ENCODE measurements at regions not wholly inside any gene's neighbourhood (a gene's known extent, or its start where the extent isn't known, plus 50 kb on each side); places are given as distances from the start of the nearest gene placed in this dataset.

DNA sequence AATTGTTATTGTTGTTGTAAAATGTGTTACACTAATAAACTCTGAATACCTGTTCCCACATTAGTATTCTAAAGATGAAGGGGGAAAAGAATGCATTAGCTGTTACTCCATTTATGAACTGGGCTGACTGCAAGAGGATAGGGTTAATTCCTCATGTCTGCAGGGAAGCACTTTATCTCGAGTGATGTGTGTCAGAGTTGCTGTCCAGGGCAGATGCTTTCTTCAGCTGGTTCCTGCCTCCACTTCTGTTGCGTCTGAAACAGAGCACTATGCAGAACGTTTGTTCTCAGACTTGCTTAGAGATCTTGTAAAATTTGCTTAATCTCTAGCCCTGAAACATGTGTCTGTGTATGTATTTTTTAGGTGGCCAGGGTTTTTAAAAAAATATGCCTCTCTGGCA lies 318.8 kb downstream of the SPRY2 start:
- TF ChIP-seq, protein P1, sequence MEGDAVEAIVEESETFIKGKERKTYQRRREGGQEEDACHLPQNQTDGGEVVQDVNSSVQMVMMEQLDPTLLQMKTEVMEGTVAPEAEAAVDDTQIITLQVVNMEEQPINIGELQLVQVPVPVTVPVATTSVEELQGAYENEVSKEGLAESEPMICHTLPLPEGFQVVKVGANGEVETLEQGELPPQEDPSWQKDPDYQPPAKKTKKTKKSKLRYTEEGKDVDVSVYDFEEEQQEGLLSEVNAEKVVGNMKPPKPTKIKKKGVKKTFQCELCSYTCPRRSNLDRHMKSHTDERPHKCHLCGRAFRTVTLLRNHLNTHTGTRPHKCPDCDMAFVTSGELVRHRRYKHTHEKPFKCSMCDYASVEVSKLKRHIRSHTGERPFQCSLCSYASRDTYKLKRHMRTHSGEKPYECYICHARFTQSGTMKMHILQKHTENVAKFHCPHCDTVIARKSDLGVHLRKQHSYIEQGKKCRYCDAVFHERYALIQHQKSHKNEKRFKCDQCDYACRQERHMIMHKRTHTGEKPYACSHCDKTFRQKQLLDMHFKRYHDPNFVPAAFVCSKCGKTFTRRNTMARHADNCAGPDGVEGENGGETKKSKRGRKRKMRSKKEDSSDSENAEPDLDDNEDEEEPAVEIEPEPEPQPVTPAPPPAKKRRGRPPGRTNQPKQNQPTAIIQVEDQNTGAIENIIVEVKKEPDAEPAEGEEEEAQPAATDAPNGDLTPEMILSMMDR (IDR thresholded peaks at IDR 0.05; ENCODE audit: low read depth, low read length), result no peak
- no peak overlapping the region for H3K4me3 ChIP-seq (ENCODE audit: low read depth, low read length)

DNA sequence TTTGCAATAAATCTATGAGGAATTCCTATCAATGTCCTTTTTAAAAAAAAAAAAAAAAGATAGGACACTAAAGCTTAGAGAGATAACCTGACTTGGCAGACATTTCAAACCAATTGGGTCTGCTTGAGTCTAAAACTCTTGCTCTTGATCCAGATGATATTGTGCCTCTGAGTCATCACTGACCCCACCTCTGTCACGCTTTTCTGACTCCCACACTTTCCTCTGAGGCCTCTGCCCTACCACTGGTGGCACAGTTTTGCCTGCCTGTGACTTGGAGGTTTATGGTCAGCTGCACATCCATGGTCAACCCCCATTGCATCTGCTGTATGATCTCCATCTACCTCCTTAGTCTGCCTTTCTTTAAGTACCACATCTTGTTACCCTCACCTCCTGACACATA lies 328.7 kb downstream of the SPRY2 start:
- H3K4me3 ChIP-seq (ENCODE audit: low read depth, low read length), result no peak overlapping the region
- TF ChIP-seq, protein P1 (IDR thresholded peaks at IDR 0.05; ENCODE audit: low read depth, low read length), result no peak

DNA sequence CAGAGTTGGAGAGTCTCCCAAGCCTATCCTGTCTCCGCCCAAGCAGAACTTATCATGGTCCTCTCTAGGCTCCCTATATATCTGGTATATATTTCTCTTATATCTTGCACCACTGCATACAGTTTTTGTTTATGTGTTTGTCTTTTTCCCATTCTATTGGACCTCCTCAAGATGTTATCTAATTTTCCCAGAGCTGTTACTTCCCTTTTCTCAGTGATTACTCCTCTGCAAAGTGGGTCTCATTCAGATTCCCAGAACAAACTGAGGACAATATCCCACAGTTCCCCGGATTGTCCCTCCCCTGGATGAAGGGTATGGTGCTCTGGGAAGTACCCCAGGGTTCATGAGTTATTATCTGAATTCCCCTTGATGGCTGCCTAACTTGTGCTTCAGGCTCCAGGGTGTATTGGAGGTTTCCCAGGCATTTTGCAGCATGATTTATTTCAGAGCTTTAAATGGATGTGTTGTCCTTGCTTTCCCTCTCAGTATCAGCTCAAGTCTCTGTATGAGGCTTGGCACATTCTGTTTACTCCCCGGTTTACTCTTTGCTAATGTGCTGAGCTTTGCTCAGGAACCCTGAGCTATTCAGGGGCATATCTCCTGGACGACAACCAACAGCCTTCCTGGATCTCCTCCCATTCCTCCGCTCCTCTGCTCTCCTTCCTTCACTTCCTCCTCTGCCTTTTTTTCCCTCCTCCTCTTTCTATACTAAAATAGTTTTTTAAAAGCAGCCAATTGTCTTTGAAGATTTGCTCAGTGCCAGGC lies 329.3 kb downstream of the SPRY2 start:
- H3K4me3 ChIP-seq (ENCODE audit: low read depth, low read length), result no peak overlapping the region
- TF ChIP-seq, protein P1 (IDR thresholded peaks at IDR 0.05; ENCODE audit: low read depth, low read length), result no peak

DNA sequence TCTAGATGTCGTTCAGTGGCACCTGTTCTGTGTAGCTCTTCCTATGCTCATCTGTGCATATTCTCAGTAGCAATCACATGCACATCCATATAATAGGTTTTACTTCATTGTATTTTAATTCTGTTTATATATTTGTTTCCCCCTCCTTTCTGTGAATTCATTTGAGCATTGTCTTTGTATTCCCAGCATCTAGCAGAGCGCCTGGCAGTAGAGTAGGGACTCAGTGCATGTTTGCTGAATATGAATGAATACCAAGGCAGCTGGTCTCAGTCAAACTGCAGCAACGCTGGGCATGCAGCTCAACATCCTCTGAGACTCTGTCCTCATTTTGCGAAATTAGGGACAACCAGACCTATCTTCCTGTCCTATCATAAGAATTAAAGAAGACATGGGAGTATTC lies 330.1 kb downstream of the SPRY2 start:
- TF ChIP-seq, protein P1 (IDR thresholded peaks at IDR 0.05; ENCODE audit: low read depth, low read length), result no peak
- H3K4me3 ChIP-seq (ENCODE audit: low read depth, low read length), result no peak overlapping the region

DNA sequence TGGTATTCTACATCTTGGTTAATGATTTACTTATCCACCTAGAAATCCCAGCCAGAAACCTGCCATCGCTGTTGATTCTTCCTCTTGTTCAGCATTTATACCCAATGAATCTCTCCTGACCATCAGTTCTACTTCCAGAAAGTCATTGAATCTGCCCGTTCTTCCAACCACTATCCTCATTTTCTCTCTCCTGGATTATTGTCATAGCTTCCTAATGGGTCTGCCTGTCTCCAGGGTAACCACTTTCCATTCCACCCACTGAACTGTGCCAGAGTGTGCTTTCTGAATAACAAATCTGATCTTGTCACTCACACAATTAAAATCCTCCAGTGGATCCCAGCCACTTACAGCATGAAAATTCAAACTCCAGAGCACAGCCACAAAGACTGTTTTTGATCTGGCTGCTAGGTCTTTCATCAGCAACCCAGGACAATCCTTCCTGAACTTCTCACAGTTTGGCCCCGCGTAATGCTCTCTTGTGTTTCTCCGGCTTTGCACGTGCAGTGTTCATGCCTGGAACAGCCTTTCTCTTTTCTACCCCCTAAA lies 330.6 kb downstream of the SPRY2 start:
- TF ChIP-seq, protein P1 (IDR thresholded peaks at IDR 0.05; ENCODE audit: low read depth, low read length), result no peak
- no peak overlapping the region for H3K4me3 ChIP-seq (ENCODE audit: low read depth, low read length)

DNA sequence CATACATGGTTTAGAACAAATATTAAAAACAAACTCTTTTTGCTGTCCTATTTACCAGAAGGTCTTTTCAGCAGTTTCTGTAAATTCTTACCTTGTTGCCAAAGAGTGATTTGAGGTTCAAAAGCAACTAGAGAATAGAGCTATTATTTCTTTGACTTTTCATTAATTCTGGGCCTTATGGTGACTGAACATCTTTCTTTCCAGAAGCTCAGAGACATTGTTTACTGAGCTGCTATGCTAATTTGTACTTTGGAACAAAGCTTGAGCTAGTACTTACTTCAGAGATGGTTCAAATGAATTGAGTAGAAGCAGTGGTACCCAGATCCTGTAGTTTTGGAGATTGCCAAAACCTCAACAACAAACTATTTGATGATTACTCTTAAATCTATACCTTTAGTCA lies 331.2 kb downstream of the SPRY2 start:
- no peak overlapping the region for H3K4me3 ChIP-seq (ENCODE audit: low read depth, low read length)
- TF ChIP-seq, protein P1 (IDR thresholded peaks at IDR 0.05; ENCODE audit: low read depth, low read length), result no peak

DNA sequence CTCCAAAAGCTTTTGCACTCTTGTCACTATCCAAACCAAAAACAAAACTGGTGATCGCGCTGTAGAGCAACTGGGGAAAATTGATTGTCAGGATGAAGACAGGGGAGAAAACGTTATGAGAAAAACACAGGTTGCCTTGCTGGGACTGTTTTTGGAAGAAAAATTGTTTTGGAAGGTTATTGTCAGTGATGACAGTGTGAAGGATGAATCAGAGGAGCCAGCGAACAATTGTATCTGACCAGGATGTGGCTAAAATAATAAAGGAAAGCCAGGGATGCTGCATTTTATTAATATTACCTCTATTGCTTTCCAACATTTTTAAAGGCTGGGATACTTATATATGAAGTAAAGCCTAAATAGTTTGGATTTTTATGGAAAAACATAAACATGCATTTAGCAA lies 334.0 kb downstream of the SPRY2 start:
- no peak overlapping the region for H3K4me3 ChIP-seq (ENCODE audit: low read depth, low read length)
- TF ChIP-seq, protein P1 (IDR thresholded peaks at IDR 0.05; ENCODE audit: low read depth, low read length), result no peak

All from WI38 (cell line).